ENCODE measurements at regions not wholly inside any gene's neighbourhood (a gene's known extent, or its start where the extent isn't known, plus 50 kb on each side); places are given as distances from the start of the nearest gene placed in this dataset.

DNA sequence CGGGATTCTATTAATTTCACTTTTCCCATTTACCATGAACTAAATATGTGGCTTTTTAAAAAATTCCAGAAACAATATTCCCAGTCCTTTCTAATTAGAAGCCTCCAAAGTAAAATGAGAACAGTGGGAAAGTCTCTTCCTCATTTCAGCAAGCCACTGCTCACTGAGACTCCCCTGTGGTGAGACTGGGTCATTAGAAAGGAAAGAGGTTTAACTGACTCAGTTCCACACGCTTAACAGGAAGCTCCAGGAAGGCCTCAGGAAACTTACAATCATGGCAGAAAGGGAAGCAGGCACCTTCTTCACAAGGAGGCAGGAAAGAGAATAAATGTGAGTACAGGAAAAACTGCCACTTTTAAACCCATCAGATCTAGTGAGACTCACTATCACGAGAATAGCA lies 258.9 kb upstream of the CHAC2 start:
- TF ChIP-seq EP300 (IDR thresholded peaks at IDR 0.05), result no peak
- TF ChIP-seq POLR2AphosphoS5 (IDR thresholded peaks at IDR 0.05), result no peak
- TF ChIP-seq, protein P1, sequence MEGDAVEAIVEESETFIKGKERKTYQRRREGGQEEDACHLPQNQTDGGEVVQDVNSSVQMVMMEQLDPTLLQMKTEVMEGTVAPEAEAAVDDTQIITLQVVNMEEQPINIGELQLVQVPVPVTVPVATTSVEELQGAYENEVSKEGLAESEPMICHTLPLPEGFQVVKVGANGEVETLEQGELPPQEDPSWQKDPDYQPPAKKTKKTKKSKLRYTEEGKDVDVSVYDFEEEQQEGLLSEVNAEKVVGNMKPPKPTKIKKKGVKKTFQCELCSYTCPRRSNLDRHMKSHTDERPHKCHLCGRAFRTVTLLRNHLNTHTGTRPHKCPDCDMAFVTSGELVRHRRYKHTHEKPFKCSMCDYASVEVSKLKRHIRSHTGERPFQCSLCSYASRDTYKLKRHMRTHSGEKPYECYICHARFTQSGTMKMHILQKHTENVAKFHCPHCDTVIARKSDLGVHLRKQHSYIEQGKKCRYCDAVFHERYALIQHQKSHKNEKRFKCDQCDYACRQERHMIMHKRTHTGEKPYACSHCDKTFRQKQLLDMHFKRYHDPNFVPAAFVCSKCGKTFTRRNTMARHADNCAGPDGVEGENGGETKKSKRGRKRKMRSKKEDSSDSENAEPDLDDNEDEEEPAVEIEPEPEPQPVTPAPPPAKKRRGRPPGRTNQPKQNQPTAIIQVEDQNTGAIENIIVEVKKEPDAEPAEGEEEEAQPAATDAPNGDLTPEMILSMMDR (IDR thresholded peaks at IDR 0.05), result no peak
